Pancreas (tissue), 10 donors: ENCODE measurements at regions not wholly inside any gene's neighbourhood (a gene's known extent, or its start where the extent isn't known, plus 50 kb on each side); places are given as distances from the start of the nearest gene placed in this dataset.

Experiments
- ATAC-seq, 4 donors: fragments of 200-7000 bp; cut with Tn5 transposase; one replicate each; pipeline versions ENCODE4 v1.8.0 to v1.9.1; 2020; ENCODE audit warnings: mild to moderate bottlenecking in 4 of 4, moderate library complexity in 4 of 4
- DNase-seq, 6 donors: peaks; one replicate each; pipeline ENCODE4 v3.0.0-alpha.2; 2020
- FAIRE-seq: peaks from 2 replicates; lab custom pipeline; 2012; peaks lifted over from hg19 to GRCh38; lab: Jason Lieb, UNC
- H3K27ac ChIP-seq, 4 donors: fragments of 200-600 bp; sonication (generic); 1 replicate in 3 of 4; 2 replicates in 1 of 4; pipeline versions ENCODE4 v1.5.0 to v1.8.0; 2020
- H3K27me3 ChIP-seq, 4 donors: fragments of 200-600 bp; one replicate each; pipeline ENCODE4 v1.8.0; 2021
- H3K36me3 ChIP-seq, 3 donors: fragments of 200-600 bp; sonication (generic) in 1 of 3; one replicate each; pipeline versions ENCODE4 v1.5.0 to v1.8.0; 2020 to 2021
- H3K4me1 ChIP-seq, 3 donors: fragments of 200-600 bp; one replicate each; pipeline ENCODE4 v1.8.0; 2021
- H3K4me3 ChIP-seq, 4 donors: fragments of 200-600 bp; sonication (generic) in 2 of 4; one replicate each; pipeline versions ENCODE4 v1.5.0 to v1.8.0; 2020 to 2021
- H3K9me3 ChIP-seq, 4 donors: fragments of 200-600 bp; one replicate each; pipeline ENCODE4 v1.8.0; 2021
- WGBS, 2 donors: extraction: QIAGEN DNeasy Blood & Tissue Kit; methylation state at CpG; one replicate each; pipeline ENCODE4 v1.1.7; 2013; 5-methylcytosine and 5-hydroxymethylcytosine counted together
- intact Hi-C, 3 donors: fragments of 100-400 bp; cut with DNase I; formaldehyde crosslinking; loops; one replicate each; pipeline versions ENCODE4 v1.11.1 to v1.14.2; 2022
- TF ChIP-seq, protein P1 (sequence below), 4 donors: fragments of 200-600 bp; sonication (generic) in 3 of 4; IDR thresholded peaks; one replicate each; pipeline versions ENCODE4 v1.5.0 to v1.8.0; 2021; ENCODE audit warnings: antibody characterized with exemption in 4 of 4
- donor health status: healthy with polysubstance abuse.
- donor health status: DM: no; HTN: no; CAD: no; lungs with moderate emphysema.
- donor health status: DM: no; HTN: no; CAD: no.
- donor health status: control.
- donor health status: control.
- donor health status: Bipolar disorder and iron deficiency.
- donor health status: DM: yes; HTN: yes; CAD: no.
- donor health status: DM: no; HTN: no; CAD: no.
- donor health status: DM: no; HTN: no; CAD: no.
- donor health status: DM: yes; HTN: yes; CAD: no.

DNA sequence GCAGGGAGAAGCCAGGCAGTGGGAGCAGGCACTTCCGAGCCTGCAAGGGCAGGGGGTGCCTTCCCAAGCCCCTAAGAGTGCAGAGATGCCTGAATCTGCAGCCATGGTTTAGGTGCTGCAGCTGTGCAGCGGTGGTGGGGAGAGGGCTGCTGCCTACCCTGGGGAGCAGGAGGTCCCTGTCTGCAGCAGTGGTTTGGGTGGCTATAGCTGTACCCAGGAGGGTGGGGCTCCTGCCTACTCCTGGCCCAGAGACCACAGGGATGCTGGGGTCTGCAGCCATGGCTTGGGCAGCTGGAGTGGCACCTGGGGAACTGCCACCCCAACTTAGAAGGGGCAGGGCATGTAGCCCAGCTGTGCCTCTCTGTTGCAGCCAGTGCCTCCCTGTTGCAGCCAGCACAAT, 488.1 kb upstream of the THBS1 start:
- DNase-seq (no peak), ATAC-seq (no peak), FAIRE-seq (no peak)
- H3K4me1 ChIP-seq: no peaks in the 10 kb centered on the region
- intact Hi-C loops: no loop called here
- no peaks in the 10 kb centered on the region for H3K36me3 ChIP-seq
- H3K9me3 ChIP-seq: no peaks in the 10 kb centered on the region
- TF ChIP-seq, protein P1, sequence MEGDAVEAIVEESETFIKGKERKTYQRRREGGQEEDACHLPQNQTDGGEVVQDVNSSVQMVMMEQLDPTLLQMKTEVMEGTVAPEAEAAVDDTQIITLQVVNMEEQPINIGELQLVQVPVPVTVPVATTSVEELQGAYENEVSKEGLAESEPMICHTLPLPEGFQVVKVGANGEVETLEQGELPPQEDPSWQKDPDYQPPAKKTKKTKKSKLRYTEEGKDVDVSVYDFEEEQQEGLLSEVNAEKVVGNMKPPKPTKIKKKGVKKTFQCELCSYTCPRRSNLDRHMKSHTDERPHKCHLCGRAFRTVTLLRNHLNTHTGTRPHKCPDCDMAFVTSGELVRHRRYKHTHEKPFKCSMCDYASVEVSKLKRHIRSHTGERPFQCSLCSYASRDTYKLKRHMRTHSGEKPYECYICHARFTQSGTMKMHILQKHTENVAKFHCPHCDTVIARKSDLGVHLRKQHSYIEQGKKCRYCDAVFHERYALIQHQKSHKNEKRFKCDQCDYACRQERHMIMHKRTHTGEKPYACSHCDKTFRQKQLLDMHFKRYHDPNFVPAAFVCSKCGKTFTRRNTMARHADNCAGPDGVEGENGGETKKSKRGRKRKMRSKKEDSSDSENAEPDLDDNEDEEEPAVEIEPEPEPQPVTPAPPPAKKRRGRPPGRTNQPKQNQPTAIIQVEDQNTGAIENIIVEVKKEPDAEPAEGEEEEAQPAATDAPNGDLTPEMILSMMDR (IDR thresholded peaks at IDR 0.05): no peak
- H3K4me3 ChIP-seq: no peak overlapping the region
- H3K27me3 ChIP-seq: no peaks in the 10 kb centered on the region
- H3K27ac ChIP-seq: no peak overlapping the region
- 94 to 95% methylated on average over 2 of the region's 2 CpGs for WGBS, 2 donors

- H3K36me3 ChIP-seq: no peaks in the 10 kb centered on the region
- no peaks in the 10 kb centered on the region for H3K27me3 ChIP-seq
- FAIRE-seq (no peak), DNase-seq (no peak), ATAC-seq (no peak)
- H3K27ac ChIP-seq: no peak overlapping the region
- no peaks in the 10 kb centered on the region for H3K9me3 ChIP-seq
- intact Hi-C loops: no loop called here
- H3K4me3 ChIP-seq: no peak overlapping the region
- TF ChIP-seq, protein P1 (IDR thresholded peaks at IDR 0.05): no peak
- no peaks in the 10 kb centered on the region for H3K4me1 ChIP-seq
Measured at GRCh38 chr15:39094116-39094515, 486.8 kb upstream of the THBS1 start.

- Histone ChIP-seq H3K4me1 (no peaks in the 10 kb centered on the region), H3K27me3 (no peaks in the 10 kb centered on the region), H3K9me3 (no peaks in the 10 kb centered on the region), H3K4me3 (no peak overlapping the region), H3K27ac (no peak overlapping the region), H3K36me3 (no peaks in the 10 kb centered on the region)
- ATAC-seq: peak in 1 of 4 donors; percentile 14
- 64 to 68% methylated on average over 8 of the region's 8 CpGs for WGBS, 2 donors
- TF ChIP-seq, protein P1 (IDR thresholded peaks at IDR 0.05): no peak
- intact Hi-C loops: no loop called here
- FAIRE-seq: no peak
- no peak for DNase-seq
Measured at GRCh38 chr15:39095218-39095879, 485.5 kb upstream of the THBS1 start.

DNA sequence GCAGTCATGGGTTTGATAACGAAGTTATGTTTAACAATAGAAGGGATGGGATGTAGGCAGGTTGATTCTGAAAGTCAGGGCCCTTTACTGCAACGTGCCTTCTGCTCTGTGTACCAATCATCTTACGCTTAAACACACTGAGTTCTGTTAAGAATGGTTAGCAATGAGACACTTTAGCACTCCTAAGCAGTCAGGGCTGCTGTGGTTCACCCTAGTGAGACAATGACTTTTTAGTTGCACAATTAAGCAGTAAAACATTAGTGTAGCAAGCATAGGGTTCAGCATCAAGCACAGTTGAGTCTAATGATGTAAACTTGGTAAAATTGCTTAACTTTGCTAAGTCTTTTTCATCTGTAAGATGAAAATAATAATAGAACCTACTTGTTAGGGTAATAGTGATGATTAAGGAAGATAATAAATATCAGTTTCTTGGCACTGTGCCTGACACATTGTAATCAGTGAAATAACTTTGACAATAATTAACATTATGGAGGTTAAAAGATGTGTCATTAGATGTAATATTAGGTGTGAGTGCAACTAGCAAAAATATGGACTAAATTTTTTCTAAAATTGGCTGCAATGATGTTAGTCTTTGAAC, 484.2 kb upstream of the THBS1 start:
- no peak overlapping the region for H3K4me3 ChIP-seq
- TF ChIP-seq, protein P1 (IDR thresholded peaks at IDR 0.05): no peak
- H3K27ac ChIP-seq: no peak overlapping the region
- ATAC-seq (no peak), FAIRE-seq (no peak), DNase-seq (no peak)
- no peaks in the 10 kb centered on the region for H3K4me1 ChIP-seq
- H3K9me3 ChIP-seq: no peaks in the 10 kb centered on the region
- no peaks in the 10 kb centered on the region for H3K36me3 ChIP-seq
- 84 to 87% methylated on average over 3 of the region's 3 CpGs for WGBS, 2 donors
- H3K27me3 ChIP-seq: no peaks in the 10 kb centered on the region
- intact Hi-C loops: no loop called here

- no peak for DNase-seq
- WGBS, 2 donors: 74 to 83% methylated on average over 2 of the region's 2 CpGs
- Histone ChIP-seq H3K27ac (no peak overlapping the region), H3K4me3 (no peak overlapping the region), H3K4me1 (no peaks in the 10 kb centered on the region), H3K36me3 (no peaks in the 10 kb centered on the region), H3K27me3 (no peaks in the 10 kb centered on the region), H3K9me3 (no peaks in the 10 kb centered on the region)
- FAIRE-seq: no peak
- no peak for ATAC-seq
- intact Hi-C loops: no loop called here
- TF ChIP-seq, protein P1 (IDR thresholded peaks at IDR 0.05): no peak
Measured at GRCh38 chr15:39099524-39099923, 481.4 kb upstream of the THBS1 start.
